NT2/D1 (cell line): ENCODE measurements at regions not wholly inside any gene's neighbourhood (a gene's known extent, or its start where the extent isn't known, plus 50 kb on each side); places are given as distances from the start of the nearest gene placed in this dataset.

Experiments used
- SUZ12 ChIP-seq: IDR thresholded peaks from 2 replicates; pipeline ENCODE4 v1.6.1; 2011; ENCODE audit not compliant: insufficient read length, insufficient read depth; ENCODE audit errors: extremely low read depth
- ZNF274 ChIP-seq: IDR thresholded peaks from 2 replicates; pipeline ENCODE4 v1.6.1; 2011; ENCODE audit warnings: mild to moderate bottlenecking, low read depth, low read length

DNA sequence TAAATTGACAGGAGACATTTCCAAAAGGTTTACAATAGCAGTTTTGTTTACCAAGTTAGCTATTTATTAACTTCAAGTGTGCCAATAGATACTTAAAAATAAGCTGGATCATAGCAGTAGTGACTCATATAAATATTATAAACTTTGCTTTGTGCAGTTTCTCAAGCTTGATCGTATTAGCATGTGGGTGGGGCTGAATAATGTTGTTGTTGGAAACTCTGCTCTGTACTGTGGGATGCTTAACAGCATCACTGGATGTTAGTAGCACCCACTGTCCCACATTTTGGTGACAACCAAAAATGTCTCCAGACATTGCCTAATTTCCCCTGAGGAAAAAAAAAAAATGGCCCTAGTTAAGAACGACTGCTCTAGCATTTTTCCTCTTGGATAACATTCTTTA lies 855.2 kb upstream of the ADGRL3 start:
- no peak for TF ChIP-seq ZNF274
- no peak for TF ChIP-seq SUZ12
